ENCODE measurements at regions not wholly inside any gene's neighbourhood (a gene's known extent, or its start where the extent isn't known, plus 50 kb on each side); places are given as distances from the start of the nearest gene placed in this dataset.
"Not testable (repeated sequence)": the region's sequence is repeated elsewhere in the genome, so short reads cannot be mapped to it uniquely, and the experiment has no call there.

- Histone ChIP-seq H3K36me3 (ENCODE audit: control insufficient read depth in 2 of 2, insufficient read depth in 2 of 2, low read length in 1 of 2) (no peaks in the 10 kb centered on the region), H3K27me3 (ENCODE audit: control insufficient read depth in 1 of 2, insufficient read depth in 2 of 2, low read length in 2 of 2) (no peaks in the 10 kb centered on the region), H3K9me3 (ENCODE audit: control insufficient read depth in 2 of 2, insufficient read depth in 1 of 2, low read depth in 1 of 2, low read length in 1 of 2) (no peaks in the 10 kb centered on the region), H3K27ac (ENCODE audit: low read depth in 2 of 2, low read length in 1 of 2) (no peak overlapping the region), H3K4me1 (ENCODE audit: control insufficient read depth in 2 of 2, insufficient read depth in 2 of 2, low read length in 1 of 2) (no peaks in the 10 kb centered on the region), H3K4me3 (ENCODE audit: low read depth in 1 of 2, low read length in 2 of 2) (no peak overlapping the region)
- 24 to 25% methylated on average over 2 of the region's 2 CpGs for WGBS, 2 donors
Observed at GRCh38 chr13:86907156-86907555, 764.0 kb upstream of the SLITRK5 start.

- 85% methylated on average over 6 of the region's 6 CpGs for WGBS, 2 donors
- Histone ChIP-seq H3K27me3 (ENCODE audit: control insufficient read depth in 1 of 2, insufficient read depth in 2 of 2, low read length in 2 of 2) (no peaks in the 10 kb centered on the region), H3K9me3 (ENCODE audit: control insufficient read depth in 2 of 2, insufficient read depth in 1 of 2, low read depth in 1 of 2, low read length in 1 of 2) (no peaks in the 10 kb centered on the region), H3K27ac (ENCODE audit: low read depth in 2 of 2, low read length in 1 of 2) (no peak overlapping the region), H3K36me3 (ENCODE audit: control insufficient read depth in 2 of 2, insufficient read depth in 2 of 2, low read length in 1 of 2) (no peaks in the 10 kb centered on the region), H3K4me3 (ENCODE audit: low read depth in 1 of 2, low read length in 2 of 2) (no peak overlapping the region), H3K4me1 (ENCODE audit: control insufficient read depth in 2 of 2, insufficient read depth in 2 of 2, low read length in 1 of 2) (no peaks in the 10 kb centered on the region)
Observed at GRCh38 chr13:86909318-86909717, 761.9 kb upstream of the SLITRK5 start.

- Histone ChIP-seq H3K27ac (ENCODE audit: low read depth in 2 of 2, low read length in 1 of 2) (no peak overlapping the region), H3K4me1 (ENCODE audit: control insufficient read depth in 2 of 2, insufficient read depth in 2 of 2, low read length in 1 of 2) (no peaks in the 10 kb centered on the region), H3K27me3 (ENCODE audit: control insufficient read depth in 1 of 2, insufficient read depth in 2 of 2, low read length in 2 of 2) (no peaks in the 10 kb centered on the region), H3K4me3 (ENCODE audit: low read depth in 1 of 2, low read length in 2 of 2) (no peak overlapping the region), H3K36me3 (ENCODE audit: control insufficient read depth in 2 of 2, insufficient read depth in 2 of 2, low read length in 1 of 2) (no peaks in the 10 kb centered on the region), H3K9me3 (ENCODE audit: control insufficient read depth in 2 of 2, insufficient read depth in 1 of 2, low read depth in 1 of 2, low read length in 1 of 2) (peaks cover 0 to 2% of the 10 kb centered on the region in 2 donors)
- WGBS, 2 donors: 82 to 87% methylated on average over 5 of the region's 5 CpGs
Observed at GRCh38 chr13:86914757-86915156, 756.4 kb upstream of the SLITRK5 start.

GRCh38 chr13:86917438-86917837 is 753.7 kb upstream of the SLITRK5 start:
- H3K9me3 ChIP-seq (ENCODE audit: control insufficient read depth in 2 of 2, insufficient read depth in 1 of 2, low read depth in 1 of 2, low read length in 1 of 2); H3K4me1 ChIP-seq (ENCODE audit: control insufficient read depth in 2 of 2, insufficient read depth in 2 of 2, low read length in 1 of 2); H3K36me3 ChIP-seq (ENCODE audit: control insufficient read depth in 2 of 2, insufficient read depth in 2 of 2, low read length in 1 of 2); H3K27me3 ChIP-seq (ENCODE audit: control insufficient read depth in 1 of 2, insufficient read depth in 2 of 2, low read length in 2 of 2); H3K27ac ChIP-seq (ENCODE audit: low read depth in 2 of 2, low read length in 1 of 2); H3K4me3 ChIP-seq (ENCODE audit: low read depth in 1 of 2, low read length in 2 of 2): not testable (repeated sequence)
- WGBS, 2 donors: 97% methylated on average over 10 of the region's 10 CpGs

GRCh38 chr13:86918682-86919081 is 752.5 kb upstream of the SLITRK5 start:
- H3K9me3 ChIP-seq (ENCODE audit: control insufficient read depth in 2 of 2, insufficient read depth in 1 of 2, low read depth in 1 of 2, low read length in 1 of 2): peaks cover 0 to 2% of the 10 kb centered on the region in 2 donors
- no peaks in the 10 kb centered on the region for H3K36me3 ChIP-seq (ENCODE audit: control insufficient read depth in 2 of 2, insufficient read depth in 2 of 2, low read length in 1 of 2)
- 38 to 39% methylated on average over 2 of the region's 2 CpGs for WGBS, 2 donors
- no peak overlapping the region for H3K4me3 ChIP-seq (ENCODE audit: low read depth in 1 of 2, low read length in 2 of 2)
- no peaks in the 10 kb centered on the region for H3K4me1 ChIP-seq (ENCODE audit: control insufficient read depth in 2 of 2, insufficient read depth in 2 of 2, low read length in 1 of 2)
- no peaks in the 10 kb centered on the region for H3K27me3 ChIP-seq (ENCODE audit: control insufficient read depth in 1 of 2, insufficient read depth in 2 of 2, low read length in 2 of 2)
- no peak overlapping the region for H3K27ac ChIP-seq (ENCODE audit: low read depth in 2 of 2, low read length in 1 of 2)

GRCh38 chr13:86920961-86921360 is 750.2 kb upstream of the SLITRK5 start:
- Histone ChIP-seq H3K4me1 (ENCODE audit: control insufficient read depth in 2 of 2, insufficient read depth in 2 of 2, low read length in 1 of 2) (no peaks in the 10 kb centered on the region), H3K36me3 (ENCODE audit: control insufficient read depth in 2 of 2, insufficient read depth in 2 of 2, low read length in 1 of 2) (no peaks in the 10 kb centered on the region), H3K4me3 (ENCODE audit: low read depth in 1 of 2, low read length in 2 of 2) (no peak overlapping the region), H3K27ac (ENCODE audit: low read depth in 2 of 2, low read length in 1 of 2) (no peak overlapping the region), H3K9me3 (ENCODE audit: control insufficient read depth in 2 of 2, insufficient read depth in 1 of 2, low read depth in 1 of 2, low read length in 1 of 2) (peaks cover 0 to 3% of the 10 kb centered on the region in 2 donors), H3K27me3 (ENCODE audit: control insufficient read depth in 1 of 2, insufficient read depth in 2 of 2, low read length in 2 of 2) (no peaks in the 10 kb centered on the region)
- WGBS, 2 donors: 65 to 76% methylated on average over 1 of the region's 1 CpG

GRCh38 chr13:86922936-86923335 is 748.2 kb upstream of the SLITRK5 start:
- no peaks in the 10 kb centered on the region for H3K36me3 ChIP-seq (ENCODE audit: control insufficient read depth in 2 of 2, insufficient read depth in 2 of 2, low read length in 1 of 2)
- peaks cover 0 to 3% of the 10 kb centered on the region in 2 donors for H3K9me3 ChIP-seq (ENCODE audit: control insufficient read depth in 2 of 2, insufficient read depth in 1 of 2, low read depth in 1 of 2, low read length in 1 of 2)
- H3K4me1 ChIP-seq (ENCODE audit: control insufficient read depth in 2 of 2, insufficient read depth in 2 of 2, low read length in 1 of 2): no peaks in the 10 kb centered on the region
- H3K27me3 ChIP-seq (ENCODE audit: control insufficient read depth in 1 of 2, insufficient read depth in 2 of 2, low read length in 2 of 2): no peaks in the 10 kb centered on the region
- no peak overlapping the region for H3K4me3 ChIP-seq (ENCODE audit: low read depth in 1 of 2, low read length in 2 of 2)
- WGBS, 2 donors: 33 to 35% methylated on average over 5 of the region's 5 CpGs
- H3K27ac ChIP-seq (ENCODE audit: low read depth in 2 of 2, low read length in 1 of 2): no peak overlapping the region

- H3K4me3 ChIP-seq (ENCODE audit: low read depth in 1 of 2, low read length in 2 of 2); H3K27me3 ChIP-seq (ENCODE audit: control insufficient read depth in 1 of 2, insufficient read depth in 2 of 2, low read length in 2 of 2); H3K9me3 ChIP-seq (ENCODE audit: control insufficient read depth in 2 of 2, insufficient read depth in 1 of 2, low read depth in 1 of 2, low read length in 1 of 2); H3K4me1 ChIP-seq (ENCODE audit: control insufficient read depth in 2 of 2, insufficient read depth in 2 of 2, low read length in 1 of 2); H3K36me3 ChIP-seq (ENCODE audit: control insufficient read depth in 2 of 2, insufficient read depth in 2 of 2, low read length in 1 of 2); H3K27ac ChIP-seq (ENCODE audit: low read depth in 2 of 2, low read length in 1 of 2): not testable (repeated sequence)
- 94 to 96% methylated on average over 3 of the region's 3 CpGs for WGBS, 2 donors
Observed at GRCh38 chr13:86926916-86927315, 744.3 kb upstream of the SLITRK5 start.

- Histone ChIP-seq H3K27ac (ENCODE audit: low read depth in 2 of 2, low read length in 1 of 2) (no peak overlapping the region), H3K36me3 (ENCODE audit: control insufficient read depth in 2 of 2, insufficient read depth in 2 of 2, low read length in 1 of 2) (no peaks in the 10 kb centered on the region), H3K4me1 (ENCODE audit: control insufficient read depth in 2 of 2, insufficient read depth in 2 of 2, low read length in 1 of 2) (no peaks in the 10 kb centered on the region), H3K27me3 (ENCODE audit: control insufficient read depth in 1 of 2, insufficient read depth in 2 of 2, low read length in 2 of 2) (no peaks in the 10 kb centered on the region), H3K9me3 (ENCODE audit: control insufficient read depth in 2 of 2, insufficient read depth in 1 of 2, low read depth in 1 of 2, low read length in 1 of 2) (no peaks in the 10 kb centered on the region), H3K4me3 (ENCODE audit: low read depth in 1 of 2, low read length in 2 of 2) (no peak overlapping the region)
- WGBS, 2 donors: 33 to 37% methylated on average over 3 of the region's 3 CpGs
Observed at GRCh38 chr13:86932776-86933334, 738.3 kb upstream of the SLITRK5 start.

DNA sequence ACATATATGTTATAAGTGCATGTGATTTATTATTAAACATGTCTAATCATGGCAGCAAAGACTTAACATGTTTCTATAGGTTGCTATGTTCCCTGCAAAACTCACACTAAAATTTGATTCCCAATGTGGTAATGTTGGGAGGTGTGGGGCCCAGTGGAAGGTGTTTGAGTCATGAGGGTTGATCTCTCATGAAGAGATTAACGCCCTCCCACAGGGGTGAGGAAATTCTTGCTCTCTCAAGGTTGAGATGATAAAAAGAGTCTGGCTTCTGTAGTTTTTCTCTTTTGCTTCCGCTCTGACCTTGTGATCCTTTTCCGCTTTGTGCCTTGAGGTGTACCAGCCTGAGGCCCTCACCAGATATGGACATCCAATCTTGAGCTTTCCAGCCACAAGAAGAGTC is 737.5 kb upstream of the SLITRK5 start:
- H3K27ac ChIP-seq (ENCODE audit: low read depth in 2 of 2, low read length in 1 of 2): no peak overlapping the region
- 76 to 78% methylated on average over 3 of the region's 3 CpGs for whole genome bisulfite sequencing, 2 donors

More for the DNA sequence above, 737.5 kb upstream of the SLITRK5 start:
- Histone ChIP-seq H3K36me3 (ENCODE audit: control insufficient read depth in 2 of 2, insufficient read depth in 2 of 2, low read length in 1 of 2) (no peaks in the 10 kb centered on the region), H3K4me1 (ENCODE audit: control insufficient read depth in 2 of 2, insufficient read depth in 2 of 2, low read length in 1 of 2) (no peaks in the 10 kb centered on the region), H3K9me3 (ENCODE audit: control insufficient read depth in 2 of 2, insufficient read depth in 1 of 2, low read depth in 1 of 2, low read length in 1 of 2) (no peaks in the 10 kb centered on the region), H3K27me3 (ENCODE audit: control insufficient read depth in 1 of 2, insufficient read depth in 2 of 2, low read length in 2 of 2) (no peaks in the 10 kb centered on the region), H3K4me3 (ENCODE audit: low read depth in 1 of 2, low read length in 2 of 2) (no peak overlapping the region)

Measured in esophagus (tissue), 2 donors.